ENCODE measurements at regions not wholly inside any gene's neighbourhood (a gene's known extent, or its start where the extent isn't known, plus 50 kb on each side); places are given as distances from the start of the nearest gene placed in this dataset.

- TF ChIP-seq CTCF (IDR thresholded peaks at IDR 0.05) = no peak
- TF ChIP-seq, protein P1, sequence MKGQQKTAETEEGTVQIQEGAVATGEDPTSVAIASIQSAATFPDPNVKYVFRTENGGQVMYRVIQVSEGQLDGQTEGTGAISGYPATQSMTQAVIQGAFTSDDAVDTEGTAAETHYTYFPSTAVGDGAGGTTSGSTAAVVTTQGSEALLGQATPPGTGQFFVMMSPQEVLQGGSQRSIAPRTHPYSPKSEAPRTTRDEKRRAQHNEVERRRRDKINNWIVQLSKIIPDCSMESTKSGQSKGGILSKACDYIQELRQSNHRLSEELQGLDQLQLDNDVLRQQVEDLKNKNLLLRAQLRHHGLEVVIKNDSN (IDR thresholded peaks at IDR 0.05; ENCODE audit: borderline replicate concordance, low read depth) = no peak
- TF ChIP-seq POLR2AphosphoS5 (IDR thresholded peaks at IDR 0.05; ENCODE audit: low read depth, low read length) = no peak
- no peak for TF ChIP-seq JUND (IDR thresholded peaks at IDR 0.05)
- TF ChIP-seq SMC3 (IDR thresholded peaks at IDR 0.05; ENCODE audit: low read depth, low read length) = no peak
- no peak for TF ChIP-seq EP300 (IDR thresholded peaks at IDR 0.05; ENCODE audit: borderline replicate concordance in 1 of 2, low read depth in 1 of 2, low read length in 1 of 2)
Measured at GRCh38 chr2:129803871-129804270, 175.6 kb upstream of the RAB6C start.

Data from SK-N-SH (cell line).